Neural cell (in vitro differentiated cells): ENCODE measurements at regions not wholly inside any gene's neighbourhood (a gene's known extent, or its start where the extent isn't known, plus 50 kb on each side); places are given as distances from the start of the nearest gene placed in this dataset.

Experiments used
- H2AFZ ChIP-seq: fragments of 200-600, 300-800 bp; sonication (generic), shearing (Covaris generic); 2 replicates; pipeline ENCODE4 v1.6.0; 2014; ENCODE audit warnings: low read depth, mild to moderate bottlenecking, antibody characterized with exemption, low read length, moderate library complexity
- H3F3A ChIP-seq: fragments of 200-600 bp; shearing (Covaris generic); 2 replicates; pipeline ENCODE4 v1.6.1; 2016; ENCODE audit warnings: mild to moderate bottlenecking, moderate library complexity, mixed read lengths, antibody characterized with exemption, low read length; ENCODE audit not compliant: insufficient read depth, poor library complexity, severe bottlenecking
- H3K27ac ChIP-seq: fragments of 200-600, 300-800 bp; sonication (generic), shearing (Covaris generic); 2 replicates; pipeline ENCODE4 v1.5.1; 2014; ENCODE audit warnings: mild to moderate bottlenecking, low read length, moderate library complexity
- H3K27me3 ChIP-seq: fragments of 300-800, 200-600 bp; sonication (generic), shearing (Covaris generic); 2 replicates; pipeline ENCODE4 v1.6.0; 2014; ENCODE audit warnings: mild to moderate bottlenecking, low read depth, low read length, moderate library complexity; ENCODE audit not compliant: insufficient read depth
- H3K36me3 ChIP-seq: fragments of 300-800, 200-600 bp; sonication (generic), shearing (Covaris generic); 2 replicates; pipeline ENCODE4 v1.5.1; 2014; ENCODE audit warnings: mild to moderate bottlenecking, antibody characterized with exemption, low read length, moderate library complexity; ENCODE audit not compliant: insufficient read depth
- H3K4me2 ChIP-seq: fragments of 300-800, 200-600 bp; sonication (generic), shearing (Covaris generic); 2 replicates; pipeline ENCODE4 v1.6.0; 2014; ENCODE audit warnings: mild to moderate bottlenecking, low read length
- H3K4me3 ChIP-seq: fragments of 300-800, 200-600 bp; sonication (generic), shearing (Covaris generic); 2 replicates; pipeline ENCODE4 v1.5.1; 2014; ENCODE audit warnings: mild to moderate bottlenecking, low read length, moderate library complexity
- H3K79me2 ChIP-seq: fragments of 200-600 bp; shearing (Covaris generic); replicated peaks from 2 replicates; pipeline ENCODE4 v1.6.0; 2014; ENCODE audit warnings: mild to moderate bottlenecking, low read length, moderate library complexity; ENCODE audit not compliant: insufficient read depth
- H3K9ac ChIP-seq: fragments of 300-800, 200-600 bp; sonication (generic), shearing (Covaris generic); 2 replicates; pipeline ENCODE4 v1.6.1; 2016; ENCODE audit warnings: mild to moderate bottlenecking, low read length, mixed read lengths
- H3K9me2 ChIP-seq: fragments of 200-600 bp; shearing (Covaris generic); 2 replicates; pipeline ENCODE4 v1.6.1; 2016; ENCODE audit warnings: mild to moderate bottlenecking, low read length, mixed read lengths; ENCODE audit not compliant: insufficient read depth
- H3K9me3 ChIP-seq: fragments of 200-600, 300-800 bp; sonication (generic), shearing (Covaris generic); 2 replicates; pipeline ENCODE4 v1.6.1; 2016; ENCODE audit warnings: mild to moderate bottlenecking, mixed run types, low read length, moderate library complexity, mixed read lengths
- H4K20me1 ChIP-seq: fragments of 200-600 bp; shearing (Covaris generic); 2 replicates; pipeline ENCODE4 v1.6.1; 2016; ENCODE audit warnings: mild to moderate bottlenecking, mixed run types; ENCODE audit not compliant: insufficient read depth
- CTCF ChIP-seq: fragments of 450-650 bp; IDR thresholded peaks from 2 replicates; pipeline ENCODE4 v1.5.1; 2014; ENCODE audit warnings: antibody characterized with exemption, mild to moderate bottlenecking, moderate library complexity; ENCODE audit not compliant: poor library complexity, severe bottlenecking
- EP300 ChIP-seq: fragments of 450-650 bp; conservative IDR thresholded peaks from 2 replicates; pipeline ENCODE4 v1.6.1; 2014; ENCODE audit warnings: antibody characterized with exemption, mild to moderate bottlenecking, moderate library complexity; ENCODE audit not compliant: poor library complexity, severe bottlenecking
- EZH2 ChIP-seq: fragments of 200-600, 300-800 bp; shearing (Covaris generic), sonication (generic); IDR thresholded peaks from 2 replicates; pipeline ENCODE4 v1.6.1; 2014; ENCODE audit warnings: antibody characterized with exemption, low read length, borderline replicate concordance, mild to moderate bottlenecking; ENCODE audit not compliant: insufficient read depth, poor library complexity, severe bottlenecking
- MXI1 ChIP-seq: fragments of 450-650 bp; conservative IDR thresholded peaks from 2 replicates; pipeline ENCODE4 v1.6.1; 2014; ENCODE audit warnings: antibody characterized with exemption, mild to moderate bottlenecking; ENCODE audit not compliant: poor library complexity, severe bottlenecking
- POLR2AphosphoS5 ChIP-seq: IDR thresholded peaks from 2 replicates; pipeline ENCODE4 v1.6.1; 2012
- RAD21 ChIP-seq: fragments of 450-650 bp; conservative IDR thresholded peaks from 2 replicates; pipeline ENCODE4 v1.6.1; 2014; ENCODE audit warnings: antibody characterized with exemption, mild to moderate bottlenecking, moderate library complexity
- REST ChIP-seq: IDR thresholded peaks from 2 replicates; pipeline ENCODE4 v1.6.1; 2012; ENCODE audit warnings: borderline replicate concordance
- SMC3 ChIP-seq: fragments of 450-650 bp; conservative IDR thresholded peaks from 2 replicates; pipeline ENCODE4 v1.6.1; 2014; ENCODE audit warnings: antibody characterized with exemption, mild to moderate bottlenecking, moderate library complexity; ENCODE audit not compliant: poor library complexity
- TAF1 ChIP-seq: IDR thresholded peaks from 2 replicates; pipeline ENCODE4 v1.6.1; 2012; ENCODE audit warnings: low read depth

- Histone ChIP-seq H2AFZ (no peak overlapping the region), H3K9ac (no peak overlapping the region), H3K27me3 (no peaks in the 10 kb centered on the region), H4K20me1 (no peaks in the 10 kb centered on the region), H3K9me3 (no peaks in the 10 kb centered on the region), H3K4me3 (no peak overlapping the region), H3K27ac (no peak overlapping the region), H3K36me3 (no peaks in the 10 kb centered on the region), H3K4me2 (no peak overlapping the region), H3K9me2 (no peaks in the 10 kb centered on the region), H3F3A (no peaks in the 10 kb centered on the region), H3K79me2 (no peaks in the 10 kb centered on the region)
- no peak for TF ChIP-seq EP300
- no peak for TF ChIP-seq REST
- no peak for TF ChIP-seq TAF1
- TF ChIP-seq POLR2AphosphoS5, result no peak
- TF ChIP-seq SMC3, result no peak
- TF ChIP-seq EZH2, result no peak
- no peak for TF ChIP-seq RAD21
- no peak for TF ChIP-seq MXI1
- TF ChIP-seq CTCF, result no peak
Observed at GRCh38 chr12:92541731-92542130, 161.1 kb upstream of the PLEKHG7 start.

- Histone ChIP-seq H3K9ac (no peak overlapping the region), H3K79me2 (no peaks in the 10 kb centered on the region), H3K9me2 (no peaks in the 10 kb centered on the region), H3K4me3 (peak overlapping the region; percentile 27), H3K9me3 (no peaks in the 10 kb centered on the region), H3K4me2 (no peak overlapping the region), H3K36me3 (no peaks in the 10 kb centered on the region), H2AFZ (no peak overlapping the region), H3K27ac (no peak overlapping the region), H3F3A (no peaks in the 10 kb centered on the region), H4K20me1 (no peaks in the 10 kb centered on the region), H3K27me3 (no peaks in the 10 kb centered on the region)
- TF ChIP-seq EZH2 (no peak), TAF1 (no peak), EP300 (no peak), REST (no peak), SMC3 (no peak), POLR2AphosphoS5 (no peak), RAD21 (no peak), MXI1 (no peak), CTCF (no peak)
Observed at GRCh38 chr12:92540782-92541423, 161.9 kb upstream of the PLEKHG7 start.
